Activated T-cell treated with anti-CD3 and anti-CD28 coated beads, Interleukin-2, amount 50 U/mL, for 72 hours (primary cell): ENCODE measurements at regions not wholly inside any gene's neighbourhood (a gene's known extent, or its start where the extent isn't known, plus 50 kb on each side); places are given as distances from the start of the nearest gene placed in this dataset.

Source experiments
- ATAC-seq, 2 donors: fragments of 150-1000 bp; cut with Tn5 transposase; replicated peaks in 1 of 2; 2 replicates each; pipeline ENCODE4 v1.10.0; 2021; ENCODE audit warnings: moderate library complexity in 2 of 2, mild to moderate bottlenecking in 1 of 2
- DNase-seq, 2 donors: peaks; one replicate each; pipeline ENCODE4 v3.0.0; 2021 to 2022; ENCODE audit warnings: mixed read lengths in 1 of 2
- H3K27ac Mint-ChIP-seq: one replicate; pipeline ENCODE4 v1.8.0; 2022; ENCODE audit warnings: mild to moderate bottlenecking, moderate library complexity, mixed read lengths
- H3K27me3 Mint-ChIP-seq: one replicate; pipeline ENCODE4 v1.8.0; 2022; ENCODE audit warnings: low read depth, mixed read lengths
- H3K36me3 Mint-ChIP-seq, 2 donors: one replicate each; pipeline ENCODE4 v1.8.0; 2022; ENCODE audit warnings: mixed read lengths in 2 of 2, mild to moderate bottlenecking in 1 of 2; ENCODE audit not compliant: insufficient read depth in 2 of 2
- H3K4me1 Mint-ChIP-seq: one replicate; pipeline ENCODE4 v1.8.0; 2022; ENCODE audit warnings: low read depth, mixed read lengths
- H3K4me3 Mint-ChIP-seq, 2 donors: one replicate each; pipeline ENCODE4 v1.8.0; 2022; ENCODE audit warnings: mild to moderate bottlenecking in 2 of 2, mixed read lengths in 2 of 2, moderate library complexity in 2 of 2
- H3K9me3 Mint-ChIP-seq, 2 donors: one replicate each; pipeline ENCODE4 v1.8.0; 2022; ENCODE audit warnings: mixed read lengths in 2 of 2

DNA sequence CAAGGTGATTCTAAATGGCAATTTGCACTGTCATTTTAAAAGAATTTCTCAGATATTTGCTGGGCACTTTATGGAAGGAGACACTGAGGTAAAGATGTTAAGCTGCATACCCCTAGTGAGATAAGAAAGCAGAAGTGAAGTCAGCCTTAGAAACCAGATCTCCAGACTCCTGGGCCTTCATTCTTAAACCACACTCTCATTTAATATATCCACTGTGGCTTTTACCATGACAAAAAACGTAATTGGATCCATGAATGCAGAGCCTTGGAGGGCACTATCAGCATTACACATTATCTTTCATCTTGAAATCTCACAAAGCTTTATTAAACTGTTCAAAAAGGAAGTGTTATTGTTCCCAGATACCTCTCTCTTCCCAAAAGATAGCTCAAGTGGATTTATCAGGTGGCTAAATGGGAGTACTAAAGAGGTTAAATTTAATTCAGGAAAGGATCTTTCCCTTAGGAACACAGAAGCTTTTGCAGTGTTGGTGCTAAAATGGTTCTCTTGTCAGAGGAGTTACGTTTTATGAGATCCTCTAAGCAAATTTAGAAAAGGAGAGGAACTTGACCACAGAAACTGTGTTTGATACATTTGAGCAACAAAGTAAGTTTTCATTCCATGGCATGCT is 1060.4 kb downstream of the EFNB2 start:
- Mint-ChIP-seq H3K4me3 (no peak overlapping the region), H3K9me3 (no peaks in the 10 kb centered on the region), H3K4me1 (no peaks in the 10 kb centered on the region), H3K27me3 (peaks cover 5% of the 10 kb centered on the region), H3K27ac (no peak overlapping the region), H3K36me3 (no peaks in the 10 kb centered on the region)
- DNase-seq (no peak), ATAC-seq (no peak)

DNA sequence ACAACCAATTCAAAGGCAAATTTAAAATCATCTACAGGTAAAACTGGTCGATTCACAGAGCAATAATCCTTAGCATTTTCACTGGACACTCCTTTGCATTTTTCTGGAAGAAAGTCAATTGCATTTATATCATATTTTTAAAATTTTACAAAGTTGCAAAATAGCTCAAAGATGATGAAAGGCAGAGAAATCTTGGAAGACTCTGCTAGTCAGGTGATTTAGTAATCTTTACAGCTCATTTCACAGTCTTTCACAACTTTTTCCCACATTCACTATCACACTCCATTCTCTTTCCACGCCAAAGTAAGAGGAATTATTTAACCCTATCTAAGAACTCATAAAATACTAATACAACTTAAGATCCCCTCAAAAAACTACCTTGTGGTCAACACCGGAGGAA is 1063.8 kb downstream of the EFNB2 start:
- no peak overlapping the region for H3K27ac Mint-ChIP-seq
- H3K4me1 Mint-ChIP-seq: no peaks in the 10 kb centered on the region
- H3K9me3 Mint-ChIP-seq: no peaks in the 10 kb centered on the region
- H3K36me3 Mint-ChIP-seq: no peaks in the 10 kb centered on the region
- ATAC-seq: no peak
- H3K4me3 Mint-ChIP-seq: no peak overlapping the region
- DNase-seq: no peak
- H3K27me3 Mint-ChIP-seq: no peaks in the 10 kb centered on the region

DNA sequence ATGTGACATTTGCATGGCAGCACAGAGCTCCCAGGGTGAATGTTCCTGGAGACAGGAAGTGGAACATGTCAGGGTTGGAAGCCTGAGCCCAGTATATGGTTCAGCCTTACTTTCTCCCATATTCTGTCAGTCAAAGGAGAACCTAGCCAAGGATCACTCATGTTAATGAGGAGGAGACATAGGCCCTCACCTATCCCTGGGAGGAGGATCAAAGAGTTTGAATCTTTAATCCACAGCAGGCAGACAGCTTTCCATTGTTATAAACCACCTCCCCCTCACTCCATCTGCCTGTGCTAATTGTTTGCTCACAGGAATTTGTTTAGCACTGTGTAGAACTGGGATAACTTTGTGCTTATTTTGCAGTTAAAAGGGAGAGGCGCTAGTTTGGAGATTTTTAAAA is 1069.1 kb downstream of the EFNB2 start:
- Mint-ChIP-seq H3K4me1 (no peaks in the 10 kb centered on the region), H3K27me3 (no peaks in the 10 kb centered on the region), H3K9me3 (no peaks in the 10 kb centered on the region), H3K36me3 (no peaks in the 10 kb centered on the region), H3K27ac (no peak overlapping the region), H3K4me3 (no peak overlapping the region)
- ATAC-seq: no peak
- no peak for DNase-seq

DNA sequence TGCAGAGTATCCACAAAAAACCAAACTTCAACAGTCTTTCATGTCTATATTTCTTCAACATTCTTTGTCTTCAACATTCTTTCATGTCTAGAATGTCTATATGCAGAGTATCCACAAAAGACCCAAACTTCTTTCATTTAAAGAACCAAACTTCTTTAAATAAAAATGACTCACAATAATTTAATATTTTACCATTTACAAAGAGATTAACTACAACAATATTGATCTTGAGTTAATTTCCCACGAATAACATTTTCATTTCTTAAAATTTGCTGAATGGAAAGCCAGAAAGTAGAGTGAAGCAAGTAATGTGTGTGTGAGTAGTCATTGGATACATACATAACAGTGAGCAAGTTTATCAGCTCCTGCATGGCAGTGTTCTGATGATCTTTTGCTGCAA is 1069.7 kb downstream of the EFNB2 start, which contains the start of gene DAOA:
Gene DAOA, plus strand, starts transcription at position 301 of the 400 bp plus-strand sequence.
- no peak for DNase-seq
- no peak for ATAC-seq
- Mint-ChIP-seq H3K27me3 (no peaks in the 10 kb centered on the region), H3K4me1 (no peaks in the 10 kb centered on the region), H3K27ac (no peak within 1 kb of the TSS), H3K9me3 (no peaks in the 10 kb centered on the region), H3K36me3 (no peaks in the 10 kb centered on the region), H3K4me3 (no peak within 1 kb of the TSS)

DNA sequence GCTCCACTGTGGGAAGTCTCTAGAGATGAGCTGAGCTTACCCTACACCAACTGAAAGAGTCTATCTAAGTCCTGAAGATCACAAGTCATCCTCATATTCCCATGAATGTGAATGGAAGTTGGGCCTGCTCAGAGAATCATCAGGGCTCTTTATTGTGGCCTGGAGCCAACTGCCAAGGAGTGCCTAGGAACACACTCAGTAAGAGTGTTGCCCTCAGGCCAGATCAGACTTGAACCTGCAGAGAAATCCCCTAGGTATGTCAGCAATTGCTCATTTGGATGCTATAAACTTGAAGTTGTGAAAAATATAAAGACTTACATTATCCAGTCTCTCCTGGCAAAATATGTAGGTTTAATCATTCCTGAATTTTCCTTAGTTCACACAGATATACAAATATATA is 1070.2 kb downstream of the EFNB2 start:
- no peak overlapping the region for H3K27ac Mint-ChIP-seq
- no peaks in the 10 kb centered on the region for H3K4me1 Mint-ChIP-seq
- no peak overlapping the region for H3K4me3 Mint-ChIP-seq
- H3K27me3 Mint-ChIP-seq: no peaks in the 10 kb centered on the region
- H3K9me3 Mint-ChIP-seq: no peaks in the 10 kb centered on the region
- no peaks in the 10 kb centered on the region for H3K36me3 Mint-ChIP-seq
- no peak for DNase-seq
- ATAC-seq: no peak

GRCh38 chr13:105464249-105464648 is 1071.2 kb downstream of the EFNB2 start:
- DNase-seq (no peak), ATAC-seq (no peak)
- H3K4me1 Mint-ChIP-seq: no peaks in the 10 kb centered on the region
- H3K4me3 Mint-ChIP-seq: no peak overlapping the region
- no peaks in the 10 kb centered on the region for H3K36me3 Mint-ChIP-seq
- no peak overlapping the region for H3K27ac Mint-ChIP-seq
- no peaks in the 10 kb centered on the region for H3K27me3 Mint-ChIP-seq
- no peaks in the 10 kb centered on the region for H3K9me3 Mint-ChIP-seq

DNA sequence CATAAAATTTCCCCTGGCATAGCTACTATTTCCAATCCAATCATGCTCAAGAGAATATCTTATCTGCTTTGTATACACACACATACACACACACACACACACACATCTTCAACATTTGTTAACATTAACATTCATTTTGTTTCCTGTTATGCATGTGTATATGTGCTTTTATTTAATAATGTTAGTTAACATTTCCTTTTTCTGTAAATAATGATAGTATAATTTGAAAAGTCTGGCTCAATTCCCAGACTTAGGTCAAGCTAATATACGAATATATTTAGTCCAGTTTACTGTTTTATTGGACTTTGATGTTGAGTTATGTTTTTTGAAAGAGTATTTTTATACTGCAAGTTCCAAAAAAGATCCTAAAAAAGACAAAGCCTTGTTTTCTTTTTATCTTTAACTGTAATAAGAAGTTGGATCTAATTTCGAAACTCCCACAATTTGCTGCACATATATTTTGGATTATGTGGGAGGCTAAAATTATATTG is 1072.4 kb downstream of the EFNB2 start:
- Mint-ChIP-seq H3K36me3 (no peaks in the 10 kb centered on the region), H3K9me3 (no peaks in the 10 kb centered on the region), H3K4me1 (no peaks in the 10 kb centered on the region), H3K4me3 (no peak overlapping the region), H3K27me3 (no peaks in the 10 kb centered on the region), H3K27ac (no peak overlapping the region)
- ATAC-seq: no peak
- DNase-seq: no peak

DNA sequence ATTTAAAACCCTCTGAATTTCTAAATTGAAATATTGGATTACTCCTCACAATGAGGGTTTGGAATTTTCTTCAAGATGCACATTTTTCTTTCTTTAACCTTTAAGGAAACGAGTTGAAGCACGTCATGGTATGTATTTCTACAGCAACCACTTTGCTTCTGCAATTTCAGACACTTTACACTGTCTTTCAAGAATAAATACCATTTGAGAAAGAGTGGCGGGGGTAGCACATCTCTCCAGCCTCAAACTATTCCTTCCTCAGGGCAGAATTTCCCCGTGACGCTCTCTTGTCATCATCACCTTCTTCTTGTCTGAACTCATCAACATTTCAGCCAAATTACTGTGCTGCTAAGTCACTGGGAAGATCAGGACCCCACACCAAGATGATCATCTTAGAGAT is 1073.4 kb downstream of the EFNB2 start:
- DNase-seq (no peak), ATAC-seq (no peak)
- H3K9me3 Mint-ChIP-seq: no peaks in the 10 kb centered on the region
- H3K4me3 Mint-ChIP-seq: no peak overlapping the region
- no peaks in the 10 kb centered on the region for H3K27me3 Mint-ChIP-seq
- H3K36me3 Mint-ChIP-seq: no peaks in the 10 kb centered on the region
- no peaks in the 10 kb centered on the region for H3K4me1 Mint-ChIP-seq
- no peak overlapping the region for H3K27ac Mint-ChIP-seq

GRCh38 chr13:105452895-105453294 is 1082.6 kb downstream of the EFNB2 start:
- Mint-ChIP-seq H3K27ac (no peak overlapping the region), H3K27me3 (no peaks in the 10 kb centered on the region), H3K4me3 (no peak overlapping the region), H3K4me1 (no peaks in the 10 kb centered on the region), H3K9me3 (peaks cover 3 to 4% of the 10 kb centered on the region in 2 donors), H3K36me3 (no peaks in the 10 kb centered on the region)
- DNase-seq (no peak), ATAC-seq (no peak)

DNA sequence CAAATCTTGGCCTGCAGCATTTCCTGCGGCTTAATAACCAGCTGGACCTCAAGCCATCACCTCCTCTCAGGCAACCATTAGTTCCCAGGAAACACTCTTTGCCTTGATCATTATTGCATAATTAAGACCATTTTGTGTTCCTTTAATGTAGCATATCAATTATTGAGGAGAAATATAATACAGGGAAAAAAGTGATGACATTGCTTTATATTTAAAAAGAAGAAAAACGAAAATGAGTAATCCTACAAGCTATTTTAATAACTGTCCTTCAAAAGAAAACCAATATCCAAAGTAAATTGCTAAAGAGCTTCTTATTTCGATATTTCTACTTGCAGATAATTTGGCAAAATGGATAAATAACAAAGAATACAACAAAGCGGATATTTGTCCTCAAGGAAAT is 1084.7 kb downstream of the EFNB2 start:
- no peak for DNase-seq
- Mint-ChIP-seq H3K36me3 (no peaks in the 10 kb centered on the region), H3K4me1 (no peaks in the 10 kb centered on the region), H3K9me3 (peaks cover 2 to 4% of the 10 kb centered on the region in 2 donors), H3K4me3 (no peak overlapping the region), H3K27me3 (no peaks in the 10 kb centered on the region), H3K27ac (no peak overlapping the region)
- no peak for ATAC-seq

- no peak overlapping the region for H3K27ac Mint-ChIP-seq
- DNase-seq (no peak), ATAC-seq (no peak)
- no peaks in the 10 kb centered on the region for H3K36me3 Mint-ChIP-seq
- H3K27me3 Mint-ChIP-seq: no peaks in the 10 kb centered on the region
- H3K4me1 Mint-ChIP-seq: no peaks in the 10 kb centered on the region
- H3K9me3 Mint-ChIP-seq: peaks cover 0 to 2% of the 10 kb centered on the region in 2 donors
- H3K4me3 Mint-ChIP-seq: no peak overlapping the region
These were observed 1086.7 kb downstream of the EFNB2 start for GRCh38 chr13:105448811-105449210.

DNA sequence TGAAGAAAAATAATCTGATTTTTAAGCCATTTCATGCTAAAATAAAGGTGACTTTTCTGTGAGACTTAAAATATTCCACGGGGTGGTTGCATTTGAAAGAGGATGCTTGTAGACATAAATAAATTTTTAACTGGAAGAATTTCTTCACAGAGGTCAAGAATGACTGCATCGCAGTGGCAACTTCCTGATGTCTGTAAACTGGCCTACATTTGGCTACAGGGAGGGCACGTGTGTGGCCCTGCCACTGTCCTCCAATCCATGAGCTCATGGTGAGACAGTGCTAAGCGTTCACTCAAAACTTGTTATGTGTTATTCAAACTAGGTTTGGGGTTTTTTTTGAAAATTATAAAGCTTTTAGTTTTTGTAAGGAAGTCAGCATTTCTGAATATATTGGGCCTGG is 1089.3 kb downstream of the EFNB2 start:
- Mint-ChIP-seq H3K4me1 (no peaks in the 10 kb centered on the region), H3K27ac (no peak overlapping the region), H3K36me3 (no peaks in the 10 kb centered on the region), H3K27me3 (no peaks in the 10 kb centered on the region), H3K4me3 (no peak overlapping the region), H3K9me3 (no peaks in the 10 kb centered on the region)
- ATAC-seq (no peak), DNase-seq (no peak)

GRCh38 chr13:105445796-105446195 is 1089.7 kb downstream of the EFNB2 start:
- ATAC-seq (no peak), DNase-seq (no peak)
- Mint-ChIP-seq H3K27ac (no peak overlapping the region), H3K9me3 (no peaks in the 10 kb centered on the region), H3K4me3 (peak overlapping the region in 1 of 2 donors; percentile 21), H3K36me3 (no peaks in the 10 kb centered on the region), H3K27me3 (no peaks in the 10 kb centered on the region), H3K4me1 (no peaks in the 10 kb centered on the region)

DNA sequence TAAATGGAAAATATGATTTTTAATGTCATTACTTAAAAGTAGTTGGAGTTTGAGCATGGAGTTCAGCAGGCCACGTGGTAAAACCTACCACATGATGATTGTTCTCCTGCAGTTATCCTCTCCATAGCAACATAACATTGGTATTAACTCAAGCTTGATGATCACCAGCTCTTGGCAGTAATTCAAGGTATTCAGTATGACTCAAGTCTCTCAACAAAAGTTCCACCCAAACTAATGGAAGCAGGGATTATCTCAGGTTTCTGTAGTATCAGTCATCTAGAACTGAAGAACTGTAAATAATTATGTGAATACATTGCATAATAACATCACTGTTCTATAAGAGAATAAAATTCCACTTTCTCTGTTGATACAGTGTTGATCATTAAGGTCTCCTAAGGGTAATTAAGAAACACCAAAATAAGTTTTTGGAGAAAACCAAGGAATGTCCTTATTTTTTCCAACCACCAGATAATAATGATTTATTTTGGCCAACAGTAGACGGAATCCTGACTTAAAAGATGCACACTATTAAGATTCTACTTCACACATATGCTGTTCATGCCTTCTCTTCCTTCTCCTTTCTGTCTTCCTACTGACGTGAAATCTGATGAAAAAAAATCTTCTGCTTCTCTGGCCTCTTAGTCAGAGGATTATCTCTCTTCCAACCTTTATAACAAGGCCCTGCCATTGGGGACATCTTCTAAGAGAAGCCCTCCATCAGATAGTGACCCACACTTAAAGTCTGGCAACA is 1092.3 kb downstream of the EFNB2 start:
- Mint-ChIP-seq H3K9me3 (no peaks in the 10 kb centered on the region), H3K36me3 (no peaks in the 10 kb centered on the region)

More for the DNA sequence above, 1092.3 kb downstream of the EFNB2 start:
- ATAC-seq: no peak
- no peak for DNase-seq
- H3K27me3 Mint-ChIP-seq: no peaks in the 10 kb centered on the region
- no peak overlapping the region for H3K27ac Mint-ChIP-seq
- H3K4me1 Mint-ChIP-seq: no peaks in the 10 kb centered on the region
- H3K4me3 Mint-ChIP-seq: no peak overlapping the region
